ENCODE measurements at regions not wholly inside any gene's neighbourhood (a gene's known extent, or its start where the extent isn't known, plus 50 kb on each side); places are given as distances from the start of the nearest gene placed in this dataset.
"Not testable (repeated sequence)": the region's sequence is repeated elsewhere in the genome, so short reads cannot be mapped to it uniquely, and the experiment has no call there.

DNA sequence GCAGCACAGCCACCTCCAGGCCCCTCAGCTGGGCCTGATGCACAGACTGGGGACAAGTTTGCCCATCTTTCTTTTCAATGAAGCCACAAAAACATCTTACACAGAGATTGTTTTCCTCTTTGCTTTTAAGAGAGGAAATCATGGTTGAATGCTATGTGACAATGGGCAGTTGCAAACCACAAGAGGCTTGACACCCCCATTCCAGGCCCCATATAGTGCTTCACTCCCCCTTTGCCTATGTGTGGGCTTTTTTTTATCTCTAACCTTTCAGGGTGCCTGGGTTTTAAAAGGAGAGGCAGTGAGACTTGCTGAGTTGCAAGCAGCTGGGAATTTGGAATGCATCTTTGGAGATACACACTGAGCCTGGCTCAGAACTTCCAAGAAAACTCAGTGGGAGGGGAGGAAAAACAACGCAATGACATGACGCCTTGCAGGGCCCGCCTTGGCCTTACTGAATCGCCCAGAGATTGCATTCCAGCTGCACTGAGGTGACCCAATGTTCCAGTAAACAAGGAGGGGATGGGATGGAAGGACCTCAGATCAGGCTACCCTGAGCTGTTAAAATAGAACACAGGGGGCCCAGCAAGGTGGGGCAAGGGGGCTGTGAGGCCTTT lies 145.2 kb upstream of the ZNF648 start:
- H3K27me3 Mint-ChIP-seq, result no peaks in the 10 kb centered on the region
- H3K36me3 Mint-ChIP-seq, result no peaks in the 10 kb centered on the region
- no peak overlapping the region for H3K4me3 Mint-ChIP-seq
- H3K27ac Mint-ChIP-seq, result no peak overlapping the region
- no peaks in the 10 kb centered on the region for H3K4me1 Mint-ChIP-seq
- H3K9me3 Mint-ChIP-seq, result no peaks in the 10 kb centered on the region

DNA sequence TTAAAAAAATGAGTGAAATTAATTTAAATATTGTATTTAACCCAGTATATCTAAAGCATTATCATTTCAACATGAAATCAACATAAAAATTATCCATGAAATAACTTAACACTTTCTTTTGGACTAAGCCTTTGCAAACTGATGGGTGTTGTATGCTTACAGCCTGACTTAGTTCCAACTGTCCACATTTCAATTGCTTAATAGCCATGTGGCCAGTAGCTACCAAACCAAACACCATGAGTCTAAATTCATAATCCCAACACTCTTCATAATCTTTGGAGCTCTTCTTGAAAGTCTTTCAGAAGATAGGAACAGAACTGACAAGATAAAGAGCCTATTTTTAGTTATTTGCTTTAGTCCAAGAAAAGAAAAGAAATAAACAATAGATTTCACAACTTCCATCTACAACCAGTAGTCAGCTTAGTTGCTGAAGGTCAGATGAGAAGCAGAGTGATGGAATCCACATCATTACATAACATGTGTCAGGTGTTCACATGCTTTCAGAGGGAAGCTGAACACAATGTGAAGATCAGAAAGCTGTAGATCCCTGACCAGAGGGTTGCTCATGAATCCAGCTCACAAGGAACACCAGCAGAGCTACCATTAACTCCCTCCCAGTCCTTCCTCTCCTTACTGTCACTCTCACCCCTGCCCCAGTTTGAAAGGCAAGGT lies 144.0 kb upstream of the ZNF648 start:
- H3K4me1 Mint-ChIP-seq, result no peaks in the 10 kb centered on the region
- no peaks in the 10 kb centered on the region for H3K36me3 Mint-ChIP-seq
- H3K27ac Mint-ChIP-seq, result no peak overlapping the region
- no peak overlapping the region for H3K4me3 Mint-ChIP-seq
- H3K27me3 Mint-ChIP-seq, result no peaks in the 10 kb centered on the region
- H3K9me3 Mint-ChIP-seq, result no peaks in the 10 kb centered on the region

DNA sequence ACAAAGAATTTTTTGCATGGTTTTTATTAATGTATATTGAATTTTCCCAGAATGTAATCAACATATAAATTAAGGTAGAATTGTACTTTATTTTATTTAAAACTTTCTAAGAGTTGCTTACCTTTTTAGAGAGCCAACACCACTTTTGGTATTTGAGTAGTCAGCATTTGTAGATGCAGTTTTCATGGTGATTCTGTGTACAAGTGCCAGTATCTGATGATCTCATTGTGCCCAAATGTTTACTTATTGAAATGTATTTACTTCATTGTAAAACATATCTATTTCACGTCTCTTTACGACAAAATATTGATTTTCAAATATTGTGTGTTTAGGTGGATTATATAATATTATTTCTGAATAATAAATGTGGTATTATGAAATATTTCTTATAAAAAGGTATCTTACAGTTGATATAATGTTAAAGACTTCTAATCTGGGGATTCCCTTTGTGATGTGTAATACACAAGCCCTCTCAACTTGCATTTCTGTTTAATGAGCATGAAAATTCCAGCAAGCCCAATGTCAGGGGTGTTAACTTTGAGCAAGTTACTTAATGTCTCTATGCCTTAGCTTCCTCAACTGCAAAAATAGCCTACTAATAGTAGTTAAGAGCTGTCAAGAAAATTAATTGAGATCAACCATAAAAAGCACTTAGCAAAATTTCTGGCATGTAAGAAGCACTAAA lies 141.8 kb upstream of the ZNF648 start:
- H3K4me1 Mint-ChIP-seq, result no peaks in the 10 kb centered on the region
- no peak overlapping the region for H3K27ac Mint-ChIP-seq
- no peaks in the 10 kb centered on the region for H3K36me3 Mint-ChIP-seq
- H3K27me3 Mint-ChIP-seq, result no peaks in the 10 kb centered on the region
- H3K4me3 Mint-ChIP-seq, result no peak overlapping the region
- H3K9me3 Mint-ChIP-seq, result no peaks in the 10 kb centered on the region

DNA sequence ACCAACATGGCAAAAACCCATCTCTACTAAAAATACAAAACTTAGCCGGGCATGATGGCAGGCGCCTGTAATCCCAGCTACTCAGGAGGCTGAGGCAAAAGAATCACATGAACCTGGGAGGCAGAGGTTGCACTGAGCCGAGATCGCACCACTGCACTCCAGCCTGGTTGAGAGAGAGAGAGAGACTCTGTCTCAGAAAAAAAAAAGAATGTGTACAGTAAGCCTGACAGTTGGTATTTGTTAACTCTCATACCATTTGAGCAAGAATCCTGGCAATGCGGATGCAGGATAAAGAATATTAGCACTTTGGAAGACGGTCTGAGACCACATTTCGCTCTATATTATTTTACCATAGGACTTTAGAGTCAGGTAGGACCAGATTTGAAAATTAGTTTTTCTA lies 140.0 kb upstream of the ZNF648 start:
- H3K4me3 Mint-ChIP-seq, H3K9me3 Mint-ChIP-seq, H3K4me1 Mint-ChIP-seq, H3K27me3 Mint-ChIP-seq, H3K27ac Mint-ChIP-seq, H3K36me3 Mint-ChIP-seq: not testable (repeated sequence)

DNA sequence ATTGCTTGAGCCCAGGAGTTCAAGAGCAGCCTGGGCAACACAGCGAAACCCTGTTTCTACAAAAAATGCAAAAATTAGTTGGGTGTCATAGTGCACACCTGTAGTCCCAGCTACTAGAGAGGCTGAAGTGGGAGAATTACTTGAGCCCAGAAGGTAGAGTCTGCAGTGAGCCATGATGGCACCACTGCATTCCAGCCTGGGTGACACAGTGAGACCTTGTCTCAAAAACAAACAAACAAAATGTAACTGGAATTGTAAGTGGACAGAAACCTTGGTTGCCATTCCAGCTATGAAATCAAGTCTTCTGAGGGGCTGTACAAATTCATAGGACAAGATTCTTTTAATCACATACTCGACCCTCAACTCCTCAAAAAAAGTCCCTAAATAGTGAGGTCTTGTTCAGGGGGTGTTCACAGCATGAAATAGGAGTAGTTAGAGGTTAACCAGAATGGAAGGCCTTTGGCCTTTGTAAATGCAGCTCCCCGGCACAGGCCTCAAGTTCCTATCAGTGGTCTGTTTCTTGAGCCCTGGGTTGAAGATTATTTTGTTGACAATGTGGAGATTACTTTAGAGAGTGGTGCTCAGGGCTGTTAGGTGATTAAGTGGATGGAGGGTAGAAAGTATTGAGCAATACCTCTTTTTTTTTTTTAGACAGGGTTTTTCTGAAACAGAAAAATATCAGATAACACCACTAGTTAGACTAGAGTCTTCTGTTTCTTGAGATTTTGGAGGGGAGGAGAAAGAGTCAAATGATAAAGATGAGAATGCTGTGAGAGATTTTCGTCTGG lies 138.7 kb upstream of the ZNF648 start:
- H3K4me1 Mint-ChIP-seq, result no peaks in the 10 kb centered on the region
- H3K9me3 Mint-ChIP-seq, result no peaks in the 10 kb centered on the region
- H3K27ac Mint-ChIP-seq, result no peak overlapping the region
- no peaks in the 10 kb centered on the region for H3K36me3 Mint-ChIP-seq
- H3K4me3 Mint-ChIP-seq, result no peak overlapping the region
- H3K27me3 Mint-ChIP-seq, result no peaks in the 10 kb centered on the region

DNA sequence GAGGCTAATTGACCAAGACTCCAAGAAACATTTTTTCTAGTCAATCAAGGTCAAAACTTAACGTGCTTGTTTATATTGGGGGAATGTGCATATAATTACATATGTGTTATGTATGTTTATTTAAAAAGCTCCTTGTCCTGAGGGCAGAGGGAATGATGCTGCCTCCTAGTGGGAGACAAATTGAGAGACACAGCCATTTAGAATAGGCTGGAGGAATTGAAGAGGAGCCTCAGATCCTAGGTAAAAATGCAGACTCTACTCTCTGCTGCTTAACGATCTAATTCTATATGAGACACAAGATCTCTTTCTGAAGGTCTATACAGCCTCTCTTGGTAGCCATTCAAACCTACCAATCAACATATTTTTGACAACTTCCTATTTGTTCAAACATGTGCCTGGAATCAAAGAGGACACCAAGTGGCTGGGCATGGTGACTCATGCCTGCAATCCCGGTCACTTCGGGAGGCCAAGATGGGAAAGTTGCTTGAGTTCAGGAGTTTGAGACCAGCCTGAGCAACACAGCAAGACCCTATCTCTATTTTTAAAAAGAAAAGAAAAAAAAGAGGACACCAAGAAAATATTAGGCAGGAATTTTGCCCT lies 136.6 kb upstream of the ZNF648 start:
- H3K27ac Mint-ChIP-seq, result no peak overlapping the region
- H3K36me3 Mint-ChIP-seq, result no peaks in the 10 kb centered on the region
- no peak overlapping the region for H3K4me3 Mint-ChIP-seq
- H3K27me3 Mint-ChIP-seq, result no peaks in the 10 kb centered on the region
- no peaks in the 10 kb centered on the region for H3K4me1 Mint-ChIP-seq
- no peaks in the 10 kb centered on the region for H3K9me3 Mint-ChIP-seq

DNA sequence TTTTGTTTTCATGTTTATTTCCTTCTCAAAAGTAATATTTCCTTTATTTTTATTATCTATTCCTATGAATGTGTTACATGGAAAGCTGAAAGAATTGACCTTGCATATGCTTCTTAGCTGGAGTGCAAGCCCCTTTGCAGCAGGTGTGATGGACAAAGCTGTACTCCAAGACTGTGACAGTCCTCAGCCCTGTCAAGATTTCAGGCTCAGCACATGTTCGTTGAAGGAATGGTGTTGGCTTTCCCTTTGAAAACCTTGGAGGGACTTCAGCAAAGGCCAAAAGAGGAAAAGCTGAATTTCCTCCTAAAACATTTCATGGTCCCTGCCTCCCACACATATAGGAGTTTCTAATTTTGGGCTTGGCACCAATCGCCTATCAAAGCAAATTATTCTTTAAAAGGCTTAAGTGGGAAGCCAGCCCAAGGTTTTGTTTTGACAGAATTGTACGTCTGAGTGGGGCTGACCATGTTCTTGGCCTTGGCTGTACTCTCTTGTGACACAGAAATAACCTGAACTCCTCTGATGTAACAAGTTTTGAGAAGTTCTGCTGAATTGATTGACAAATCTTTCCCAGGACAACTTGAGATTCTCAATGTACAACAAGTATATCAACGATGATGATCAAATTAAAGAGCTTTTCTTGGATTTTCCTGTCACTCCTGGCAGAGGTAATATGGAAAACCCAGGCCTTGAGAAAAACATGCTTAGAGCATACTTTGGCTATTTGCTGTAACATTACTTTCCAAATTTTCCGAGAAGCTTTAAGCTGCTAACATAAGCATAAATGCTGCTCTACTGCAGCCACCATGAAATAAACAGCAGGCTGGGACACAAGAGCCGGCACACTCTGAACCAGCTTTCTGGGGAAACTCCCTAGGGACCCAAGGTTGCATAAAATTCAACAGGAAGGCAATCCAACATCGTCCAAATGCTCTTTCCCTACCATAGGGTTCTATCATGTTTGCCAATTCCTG lies 135.7 kb upstream of the ZNF648 start:
- H3K27me3 Mint-ChIP-seq, result no peaks in the 10 kb centered on the region
- no peaks in the 10 kb centered on the region for H3K36me3 Mint-ChIP-seq
- no peak overlapping the region for H3K27ac Mint-ChIP-seq
- H3K9me3 Mint-ChIP-seq, result no peaks in the 10 kb centered on the region
- H3K4me1 Mint-ChIP-seq, result no peaks in the 10 kb centered on the region
- H3K4me3 Mint-ChIP-seq, result no peak overlapping the region

DNA sequence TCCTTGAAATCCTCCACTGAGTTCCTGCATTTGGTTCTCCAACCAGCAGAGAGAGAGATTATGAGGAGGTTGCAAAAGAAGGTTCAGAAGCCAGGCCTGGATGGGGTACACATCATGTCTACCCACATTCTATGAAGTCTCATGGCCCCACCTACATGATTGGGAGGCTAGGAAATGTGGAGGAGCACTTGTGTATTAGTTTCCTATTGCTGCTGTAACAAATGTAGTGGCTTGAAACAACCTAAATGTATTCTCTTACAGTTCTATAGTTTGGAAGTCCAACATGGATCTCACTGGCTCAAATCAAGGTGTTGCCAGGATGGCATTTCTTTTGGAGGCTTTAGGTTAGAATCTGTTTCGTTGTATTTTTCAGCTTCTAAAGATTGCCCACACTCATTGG lies 134.2 kb upstream of the ZNF648 start:
- no peaks in the 10 kb centered on the region for H3K36me3 Mint-ChIP-seq
- H3K27ac Mint-ChIP-seq, result no peak overlapping the region

DNA sequence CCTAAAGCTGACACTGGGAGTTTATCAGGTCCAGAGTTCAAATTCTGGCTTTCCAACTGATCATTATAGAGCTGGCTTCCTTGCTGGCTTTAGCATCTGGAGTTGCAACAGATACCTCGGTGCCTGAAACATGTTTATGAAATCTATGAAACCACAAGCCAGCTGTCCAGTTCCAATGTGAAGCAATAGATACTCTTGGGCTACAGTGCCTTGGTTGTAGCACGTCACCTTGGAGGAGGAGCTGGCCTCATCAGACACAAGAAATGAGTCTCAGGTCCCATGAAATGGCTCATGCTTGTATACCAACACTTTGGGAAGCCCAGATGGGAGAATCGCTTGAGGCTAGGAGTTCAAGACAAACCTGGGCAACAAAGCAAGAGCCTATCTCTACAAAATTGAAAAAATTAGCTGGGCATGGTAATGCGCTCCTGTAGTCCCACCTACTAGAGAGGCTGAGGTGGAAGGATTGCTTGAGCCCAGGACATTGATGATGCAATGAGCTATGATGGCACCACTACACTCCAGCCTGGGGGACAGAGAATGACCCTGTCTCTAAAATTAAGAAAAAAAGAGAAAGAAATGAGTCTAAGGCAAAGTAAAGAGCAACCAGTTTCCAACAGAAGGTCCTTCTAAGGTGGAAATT lies 132.5 kb upstream of the ZNF648 start:
- no peaks in the 10 kb centered on the region for H3K36me3 Mint-ChIP-seq
- H3K4me1 Mint-ChIP-seq, result no peaks in the 10 kb centered on the region
- no peak overlapping the region for H3K4me3 Mint-ChIP-seq
- no peaks in the 10 kb centered on the region for H3K27me3 Mint-ChIP-seq
- no peaks in the 10 kb centered on the region for H3K9me3 Mint-ChIP-seq
- no peak overlapping the region for H3K27ac Mint-ChIP-seq

More for the DNA sequence above, 134.2 kb upstream of the ZNF648 start:
- Mint-ChIP-seq H3K9me3 (no peaks in the 10 kb centered on the region), H3K4me1 (no peaks in the 10 kb centered on the region), H3K27me3 (no peaks in the 10 kb centered on the region), H3K4me3 (no peak overlapping the region)

DNA sequence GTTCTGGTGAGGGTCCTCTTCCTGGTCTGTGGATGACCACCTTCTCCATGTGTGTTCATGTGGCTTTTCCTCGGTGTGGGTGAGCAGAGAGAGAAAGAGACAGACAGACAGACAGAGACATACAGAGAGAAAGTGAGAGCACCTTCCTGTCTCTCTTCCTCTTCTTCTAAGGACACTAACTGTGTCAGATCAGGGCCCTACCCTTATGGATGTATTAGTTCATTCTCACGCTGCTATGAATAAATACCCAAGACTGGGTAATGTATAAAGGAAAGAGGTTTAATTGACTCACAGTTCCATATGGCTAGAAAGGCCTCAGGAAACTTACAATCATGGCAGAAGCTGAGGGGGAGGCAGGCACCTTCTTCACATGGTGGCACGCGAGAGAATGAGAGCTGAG lies 131.5 kb upstream of the ZNF648 start:
- H3K27ac Mint-ChIP-seq, result no peak overlapping the region
- H3K4me3 Mint-ChIP-seq, result no peak overlapping the region
- no peaks in the 10 kb centered on the region for H3K36me3 Mint-ChIP-seq
- no peaks in the 10 kb centered on the region for H3K4me1 Mint-ChIP-seq
- no peaks in the 10 kb centered on the region for H3K27me3 Mint-ChIP-seq
- no peaks in the 10 kb centered on the region for H3K9me3 Mint-ChIP-seq

DNA sequence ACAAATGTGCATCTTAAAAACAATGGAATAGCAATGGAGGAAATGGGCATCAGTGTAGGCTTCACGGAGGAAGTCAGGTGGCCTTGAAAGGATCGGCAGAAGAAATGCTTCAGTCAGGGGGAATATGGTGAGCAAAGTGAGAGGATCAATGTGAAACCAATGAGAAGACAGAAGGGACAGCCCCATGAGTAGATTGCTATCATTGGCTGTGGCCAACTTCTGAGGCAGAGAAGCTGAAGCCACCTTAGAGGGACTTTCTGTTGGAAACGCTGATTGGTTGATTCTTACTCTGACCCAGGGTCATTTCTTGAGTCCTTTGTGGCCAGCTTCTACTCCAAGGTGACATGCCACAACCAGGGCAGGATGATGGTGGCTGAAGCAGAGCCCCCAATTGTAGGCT lies 130.7 kb upstream of the ZNF648 start:
- Mint-ChIP-seq H3K27me3 (no peaks in the 10 kb centered on the region), H3K9me3 (no peaks in the 10 kb centered on the region), H3K36me3 (no peaks in the 10 kb centered on the region), H3K4me3 (no peak overlapping the region), H3K4me1 (no peaks in the 10 kb centered on the region), H3K27ac (no peak overlapping the region)

DNA sequence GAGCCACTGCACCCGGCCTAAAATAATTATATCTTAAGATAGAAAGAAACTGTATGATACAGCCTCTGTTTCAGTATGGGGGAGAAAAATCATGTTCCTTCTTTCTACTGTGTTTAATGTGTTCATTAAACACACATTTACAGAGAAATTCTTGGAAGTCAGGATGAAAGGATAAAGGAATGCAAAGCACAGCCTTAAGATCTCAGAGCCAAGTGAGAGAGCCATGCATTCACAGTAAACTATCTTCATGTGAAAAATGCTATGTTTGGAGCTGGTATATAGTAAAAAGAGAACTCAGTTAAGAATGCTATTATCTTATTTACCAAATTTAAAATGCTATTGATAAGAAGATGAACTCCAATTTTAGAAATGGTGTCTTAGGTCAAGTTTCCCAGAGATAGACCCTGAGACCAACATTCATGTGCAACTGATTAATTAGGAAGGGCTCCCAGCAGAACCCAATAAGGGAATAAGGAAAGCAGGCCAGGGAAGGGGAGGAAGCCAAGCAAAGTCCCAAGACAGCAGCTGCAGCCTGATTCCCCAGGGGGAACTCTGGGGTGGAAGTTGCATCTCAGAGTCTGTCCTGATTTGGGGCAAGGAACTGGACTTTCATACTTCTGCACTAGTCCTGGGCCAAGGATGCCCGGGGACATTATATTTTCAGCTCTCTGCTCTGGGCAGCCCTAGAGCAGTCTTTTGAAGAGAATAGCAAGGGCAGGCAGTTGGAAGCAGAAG lies 130.0 kb upstream of the ZNF648 start:
- no peaks in the 10 kb centered on the region for H3K36me3 Mint-ChIP-seq
- H3K27ac Mint-ChIP-seq, result no peak overlapping the region
- no peak overlapping the region for H3K4me3 Mint-ChIP-seq
- H3K27me3 Mint-ChIP-seq, result no peaks in the 10 kb centered on the region
- no peaks in the 10 kb centered on the region for H3K4me1 Mint-ChIP-seq
- no peaks in the 10 kb centered on the region for H3K9me3 Mint-ChIP-seq

DNA sequence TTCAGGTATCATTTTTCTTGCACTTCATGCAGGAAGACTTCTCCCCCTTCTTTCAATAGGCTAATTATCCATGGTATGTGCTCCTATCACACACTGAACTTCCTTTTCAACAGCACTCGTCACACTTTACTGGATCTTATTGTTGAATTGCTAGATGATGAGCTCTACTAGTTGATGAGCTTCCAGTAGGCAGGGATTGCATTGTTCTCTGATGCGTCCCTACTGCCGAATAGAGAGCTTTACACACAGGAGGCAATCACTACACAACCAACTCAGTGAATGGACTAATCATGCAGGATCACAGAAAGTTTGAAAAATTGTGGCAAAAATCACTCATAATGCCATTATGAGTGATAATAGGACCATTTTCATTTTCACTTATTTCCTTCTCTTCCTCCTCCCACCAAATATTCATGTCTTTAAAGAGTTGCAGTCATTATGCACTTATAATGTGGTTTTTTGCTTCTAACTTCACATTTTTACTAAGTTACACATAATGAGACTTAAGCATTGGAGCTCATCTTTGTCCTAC lies 128.1 kb upstream of the ZNF648 start:
- Mint-ChIP-seq H3K27ac (no peak overlapping the region), H3K4me1 (no peaks in the 10 kb centered on the region), H3K9me3 (no peaks in the 10 kb centered on the region), H3K36me3 (no peaks in the 10 kb centered on the region), H3K27me3 (no peaks in the 10 kb centered on the region), H3K4me3 (no peak overlapping the region)

DNA sequence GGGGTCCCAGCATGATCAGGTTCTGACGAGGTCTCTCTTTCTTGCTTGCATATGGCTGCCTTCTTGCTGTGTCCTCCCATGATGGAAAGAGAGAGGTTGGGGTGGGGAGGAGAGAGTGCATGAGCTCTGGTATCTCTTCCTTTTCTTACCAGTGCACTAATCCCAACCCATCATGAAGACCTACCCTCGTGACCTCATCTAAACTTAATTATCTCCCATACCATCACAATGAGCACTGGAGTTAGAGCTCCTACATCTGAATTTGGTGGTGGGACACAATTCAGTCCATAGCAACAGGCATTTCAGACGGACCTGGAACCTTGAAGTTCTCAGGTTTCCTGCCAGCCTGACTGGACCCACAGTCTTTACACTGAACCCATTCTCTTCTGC lies 125.2 kb upstream of the ZNF648 start:
- H3K4me1 Mint-ChIP-seq, result no peaks in the 10 kb centered on the region
- H3K27ac Mint-ChIP-seq, result no peak overlapping the region
- H3K27me3 Mint-ChIP-seq, result peaks cover 5% of the 10 kb centered on the region
- no peaks in the 10 kb centered on the region for H3K9me3 Mint-ChIP-seq
- no peaks in the 10 kb centered on the region for H3K36me3 Mint-ChIP-seq
- H3K4me3 Mint-ChIP-seq, result no peak overlapping the region

All from activated naive CD4-positive, alpha-beta T cell treated with anti-CD3 and anti-CD28 coated beads, Interleukin-2, amount 50 U/mL, for 24 hours (primary cell).